Non-pigmented ciliary epithelial cell (primary cell): ENCODE measurements at regions not wholly inside any gene's neighbourhood (a gene's known extent, or its start where the extent isn't known, plus 50 kb on each side); places are given as distances from the start of the nearest gene placed in this dataset.

Experiments used
- DNase-seq: peaks from one replicate; pipeline ENCODE4 v3.0.0-alpha.2; 2010; ENCODE audit warnings: low read depth

DNA sequence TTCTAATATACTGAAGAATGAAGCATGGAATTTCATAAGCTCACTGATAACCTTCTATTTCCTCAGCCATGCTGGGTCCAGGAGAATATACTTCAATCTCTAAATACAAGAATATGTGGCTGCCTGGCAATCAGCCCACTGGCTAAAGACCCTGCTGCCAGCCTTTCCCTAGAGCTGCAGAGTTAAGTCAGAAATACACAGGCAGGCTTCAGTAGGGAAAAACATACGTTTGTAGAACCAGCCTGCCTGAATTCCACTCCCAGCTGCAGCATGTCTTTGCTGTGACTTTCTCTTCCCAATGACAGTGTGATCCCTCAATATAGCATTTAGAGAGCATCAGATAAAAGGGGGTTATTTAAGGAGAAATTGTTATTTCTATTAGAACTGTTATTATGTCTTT lies 289.1 kb downstream of the PCDH19 start:
- DNase-seq: no peak

DNA sequence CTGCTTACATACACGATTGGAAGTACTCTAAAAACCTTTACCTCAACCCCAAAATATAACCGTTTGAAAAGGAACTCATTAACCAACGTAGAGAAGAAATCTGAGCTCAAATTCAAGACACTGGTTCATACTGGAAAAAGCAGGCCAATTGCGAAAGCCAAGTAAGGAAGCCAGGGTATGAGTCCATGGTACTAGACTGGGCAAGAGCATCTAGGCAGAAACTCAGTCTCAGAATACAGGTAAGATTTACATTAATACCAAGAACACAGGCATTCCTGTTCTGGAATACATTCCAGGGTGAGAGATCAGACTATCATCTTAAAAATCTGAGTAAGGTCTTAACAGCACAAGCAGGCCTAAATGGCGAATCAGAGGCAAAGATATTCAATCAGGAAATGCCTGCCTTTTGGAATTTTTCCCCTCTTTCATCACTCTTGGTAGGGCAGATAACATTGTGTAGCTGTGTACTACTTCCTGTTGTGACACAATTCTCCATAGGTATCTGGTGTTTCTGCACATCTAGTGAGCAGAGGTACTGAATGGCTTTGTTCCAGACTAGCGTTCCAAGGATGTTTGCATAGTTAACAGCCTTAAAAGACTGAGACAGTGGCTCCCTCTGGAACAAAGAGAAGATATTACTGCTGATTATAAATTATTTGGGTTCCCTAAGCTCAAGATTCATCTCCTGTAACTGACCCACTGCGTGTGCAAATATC lies 311.3 kb downstream of the PCDH19 start:
- DNase-seq: peak; percentile 3

DNA sequence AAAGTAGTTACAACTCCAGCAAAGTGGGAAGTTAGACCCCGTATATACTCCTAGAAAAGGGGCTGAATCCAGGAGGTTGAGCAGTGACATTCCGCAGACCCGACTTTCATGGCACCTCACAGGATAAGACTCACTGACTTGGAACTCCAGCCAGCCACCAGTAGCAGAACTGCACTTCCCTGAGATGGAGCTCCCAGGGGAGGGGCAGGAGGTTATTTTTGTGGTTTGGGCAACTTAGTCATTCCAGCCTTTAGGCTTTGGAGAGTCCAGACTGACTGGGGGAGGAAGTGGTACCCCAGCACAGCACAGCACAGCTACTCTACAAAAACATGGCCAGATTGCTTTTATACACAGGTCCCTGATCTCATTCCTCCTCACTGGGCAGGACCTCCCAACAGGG lies 319.1 kb downstream of the PCDH19 start:
- DNase-seq: no peak

DNA sequence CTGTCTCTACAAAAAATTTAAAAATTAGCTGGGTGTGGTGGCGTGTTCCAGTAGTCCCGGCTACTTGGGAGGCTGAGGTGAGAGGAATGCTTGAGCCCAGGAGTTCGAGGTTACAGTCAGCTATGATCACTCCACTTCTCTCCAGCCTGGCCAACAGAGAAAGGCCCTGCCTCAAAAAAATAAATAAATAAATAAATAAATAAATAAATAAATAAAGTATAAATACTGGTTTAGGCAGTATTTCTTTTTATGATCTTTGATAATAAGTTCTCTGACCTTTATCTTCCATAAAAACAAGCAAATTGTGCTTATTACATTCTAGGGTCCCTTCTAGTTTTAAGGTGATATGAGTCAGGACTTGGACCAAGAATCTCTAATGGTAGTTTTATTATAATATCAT lies 320.3 kb downstream of the PCDH19 start:
- no peak for DNase-seq

DNA sequence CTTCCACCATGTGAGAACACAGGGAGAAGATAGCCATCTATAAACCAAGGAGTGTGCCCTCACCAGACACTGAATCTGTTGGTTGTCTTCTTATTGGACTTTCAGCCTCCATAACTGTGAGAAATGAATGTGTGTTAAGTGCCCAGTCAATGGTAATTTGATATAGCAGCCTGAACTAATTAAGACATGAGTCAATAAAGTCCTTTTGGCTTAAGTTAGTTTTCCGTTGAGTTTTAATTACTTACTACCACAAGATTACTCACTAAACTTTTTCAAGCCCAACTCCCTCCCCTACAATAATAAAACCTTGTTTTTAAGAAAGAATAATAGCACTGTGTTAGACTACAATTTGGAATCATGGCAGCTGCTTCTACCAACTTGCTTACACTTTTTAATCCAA lies 324.2 kb downstream of the PCDH19 start:
- DNase-seq: no peak

GRCh38 chrX:100083211-100083610 lies 326.9 kb downstream of the PCDH19 start:
- no peak for DNase-seq

DNA sequence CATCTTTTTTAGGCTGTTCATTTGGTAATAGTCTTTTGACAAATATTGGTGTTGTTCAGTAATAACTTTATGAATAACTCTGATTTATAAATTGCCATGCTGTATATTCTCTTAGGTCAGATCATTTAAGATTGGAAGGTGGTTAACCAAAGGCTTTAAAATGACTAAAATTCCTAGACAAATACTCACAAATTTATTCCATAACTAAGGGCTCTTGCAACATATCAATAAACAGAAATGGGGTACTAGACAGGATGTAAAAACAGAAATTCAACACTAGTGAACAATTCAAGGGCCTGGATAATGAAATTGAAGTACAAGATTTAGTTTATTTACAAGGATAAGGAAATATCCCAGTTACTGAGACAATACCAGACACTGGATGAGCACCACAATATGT lies 328.6 kb downstream of the PCDH19 start:
- DNase-seq: no peak

DNA sequence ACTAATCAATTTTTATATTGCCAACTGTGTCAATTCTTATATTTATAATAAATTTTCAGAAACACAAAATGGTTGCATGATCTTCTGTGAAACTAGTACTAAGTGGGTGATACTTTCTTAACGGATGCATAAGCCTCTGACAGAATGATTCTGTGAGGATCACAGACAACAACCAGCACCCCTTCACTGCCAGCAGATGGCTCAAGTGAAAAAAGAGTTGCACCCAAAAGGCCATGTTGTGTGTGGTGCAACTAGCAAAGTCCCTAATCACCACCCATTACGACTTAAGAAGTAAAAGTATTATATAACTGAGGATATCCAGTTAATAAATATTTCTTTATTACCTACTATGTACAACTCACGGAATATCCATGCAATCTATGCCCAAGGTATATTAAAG lies 334.0 kb downstream of the PCDH19 start:
- no peak for DNase-seq

GRCh38 chrX:100072336-100072735 lies 337.7 kb downstream of the PCDH19 start:
- DNase-seq: no peak

DNA sequence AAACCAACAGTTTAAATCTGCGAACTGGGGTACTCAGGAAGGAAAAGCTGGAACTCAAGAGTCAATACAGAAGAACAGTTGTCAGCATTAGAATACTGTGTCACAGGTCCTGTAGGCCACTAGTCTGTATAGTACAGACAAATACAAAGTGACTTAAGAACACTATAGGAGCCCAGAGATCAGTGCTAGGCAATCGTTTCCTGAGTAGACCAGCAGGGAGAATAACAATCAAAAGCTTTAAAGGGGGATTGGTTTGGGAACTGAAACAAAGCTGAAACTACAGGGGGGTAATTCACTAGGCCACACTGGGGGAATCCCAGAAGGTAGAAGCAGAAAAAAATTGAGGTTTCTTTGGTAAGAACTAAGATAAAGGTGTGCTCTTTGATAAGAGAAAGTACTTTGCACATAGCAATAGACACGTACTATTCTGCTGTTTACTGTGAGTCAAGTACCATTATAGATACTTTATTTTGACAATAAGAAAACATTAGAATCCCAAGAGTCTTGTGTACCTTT lies 339.7 kb downstream of the PCDH19 start:
- no peak for DNase-seq

- no peak for DNase-seq
Measured at GRCh38 chrX:100048156-100048555, 361.9 kb downstream of the PCDH19 start.
